ENCODE measurements at regions not wholly inside any gene's neighbourhood (a gene's known extent, or its start where the extent isn't known, plus 50 kb on each side); places are given as distances from the start of the nearest gene placed in this dataset.

GRCh38 chr1:232519186-232519585, 110.7 kb downstream of the SIPA1L2 start:
- Histone ChIP-seq H3K4me1 (peaks cover 9% of the 10 kb centered on the region), H3K4me3 (no peak overlapping the region), H3K9me3 (no peaks in the 10 kb centered on the region), H3K27ac (no peak overlapping the region), H3K27me3 (no peaks in the 10 kb centered on the region), H3K36me3 (peaks cover 8% of the 10 kb centered on the region)
- WGBS, result 94% methylated on average over 11 of the region's 11 CpGs
- no peak for DNase-seq (ENCODE audit: low spot score in 2 of 2)
- TF ChIP-seq EP300 (IDR thresholded peaks at IDR 0.05), result no peak
- TF ChIP-seq CTCF (IDR thresholded peaks at IDR 0.05), result no peak
- TF ChIP-seq POLR2A (IDR thresholded peaks at IDR 0.05), result no peak
- TF ChIP-seq POLR2AphosphoS5 (IDR thresholded peaks at IDR 0.05), result no peak

GRCh38 chr1:232518349-232518748, 111.6 kb downstream of the SIPA1L2 start:
- no peak for DNase-seq (ENCODE audit: low spot score in 2 of 2)
- peaks cover 15% of the 10 kb centered on the region for H3K36me3 ChIP-seq
- WGBS, result 77% methylated on average over 5 of the region's 5 CpGs
- H3K4me3 ChIP-seq, result no peak overlapping the region
- H3K9me3 ChIP-seq, result no peaks in the 10 kb centered on the region
- peaks cover 3% of the 10 kb centered on the region for H3K4me1 ChIP-seq
- TF ChIP-seq POLR2AphosphoS5 (IDR thresholded peaks at IDR 0.05), result no peak
- TF ChIP-seq EP300 (IDR thresholded peaks at IDR 0.05), result no peak
- TF ChIP-seq CTCF (IDR thresholded peaks at IDR 0.05), result no peak
- TF ChIP-seq POLR2A (IDR thresholded peaks at IDR 0.05), result no peak
- H3K27ac ChIP-seq, result no peak overlapping the region
- no peaks in the 10 kb centered on the region for H3K27me3 ChIP-seq

- WGBS, result 92% methylated on average over 4 of the region's 4 CpGs
- H3K36me3 ChIP-seq, result peaks cover 15% of the 10 kb centered on the region
- H3K4me3 ChIP-seq, result no peak overlapping the region
- TF ChIP-seq CTCF (IDR thresholded peaks at IDR 0.05) (no peak), POLR2AphosphoS5 (IDR thresholded peaks at IDR 0.05) (no peak), EP300 (IDR thresholded peaks at IDR 0.05) (no peak), POLR2A (IDR thresholded peaks at IDR 0.05) (no peak)
- no peak overlapping the region for H3K27ac ChIP-seq
- H3K27me3 ChIP-seq, result no peaks in the 10 kb centered on the region
- H3K9me3 ChIP-seq, result no peaks in the 10 kb centered on the region
- peaks cover 3% of the 10 kb centered on the region for H3K4me1 ChIP-seq
- no peak for DNase-seq (ENCODE audit: low spot score in 2 of 2)
Observed at GRCh38 chr1:232517204-232517603, 112.7 kb downstream of the SIPA1L2 start.

GRCh38 chr1:232515706-232516105, 114.2 kb downstream of the SIPA1L2 start:
- no peak for DNase-seq (ENCODE audit: low spot score in 2 of 2)
- peaks cover 2% of the 10 kb centered on the region for H3K4me1 ChIP-seq
- no peak overlapping the region for H3K27ac ChIP-seq
- no peaks in the 10 kb centered on the region for H3K9me3 ChIP-seq
- 97% methylated on average over 1 of the region's 1 CpG for WGBS
- no peaks in the 10 kb centered on the region for H3K27me3 ChIP-seq
- no peak for TF ChIP-seq CTCF (IDR thresholded peaks at IDR 0.05)
- TF ChIP-seq POLR2AphosphoS5 (IDR thresholded peaks at IDR 0.05), result no peak
- TF ChIP-seq POLR2A (IDR thresholded peaks at IDR 0.05), result no peak
- TF ChIP-seq EP300 (IDR thresholded peaks at IDR 0.05), result no peak
- H3K36me3 ChIP-seq, result peaks cover 15% of the 10 kb centered on the region
- no peak overlapping the region for H3K4me3 ChIP-seq

- no peaks in the 10 kb centered on the region for H3K9me3 ChIP-seq
- no peak for DNase-seq (ENCODE audit: low spot score in 2 of 2)
- no peaks in the 10 kb centered on the region for H3K27me3 ChIP-seq
- peaks cover 3% of the 10 kb centered on the region for H3K4me1 ChIP-seq
- H3K27ac ChIP-seq, result no peak overlapping the region
- TF ChIP-seq POLR2AphosphoS5 (IDR thresholded peaks at IDR 0.05), result no peak
- no peak for TF ChIP-seq EP300 (IDR thresholded peaks at IDR 0.05)
- TF ChIP-seq POLR2A (IDR thresholded peaks at IDR 0.05), result no peak
- TF ChIP-seq CTCF (IDR thresholded peaks at IDR 0.05), result no peak
- no peak overlapping the region for H3K4me3 ChIP-seq
- WGBS, result 96% methylated on average over 5 of the region's 5 CpGs
- H3K36me3 ChIP-seq, result peaks cover 15% of the 10 kb centered on the region
Observed at GRCh38 chr1:232512712-232513111, 117.2 kb downstream of the SIPA1L2 start.
